ENCODE measurements at regions not wholly inside any gene's neighbourhood (a gene's known extent, or its start where the extent isn't known, plus 50 kb on each side); places are given as distances from the start of the nearest gene placed in this dataset.

DNA sequence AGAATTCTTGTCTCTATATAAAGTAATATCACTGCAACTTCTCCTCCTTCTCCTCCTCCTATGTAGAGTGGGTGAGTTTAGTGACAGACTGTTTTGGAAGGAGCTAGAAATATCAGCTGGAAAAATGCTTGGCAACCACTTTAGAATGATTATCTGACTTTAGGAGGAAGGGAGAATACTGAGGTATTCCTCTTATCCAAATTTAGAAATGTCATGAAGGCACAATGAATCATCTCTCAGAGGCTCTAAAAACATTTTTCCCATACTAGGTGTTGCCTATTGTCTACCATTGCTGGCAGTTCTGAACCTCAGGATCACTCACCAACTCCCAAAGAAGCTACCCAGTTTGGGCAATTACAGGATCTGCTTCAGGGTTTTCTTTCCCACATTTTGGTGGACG is 306.6 kb upstream of the ATP2B1 start:
- TF ChIP-seq POLR2A (IDR thresholded peaks at IDR 0.05), result no peak
- TF ChIP-seq, protein P1, sequence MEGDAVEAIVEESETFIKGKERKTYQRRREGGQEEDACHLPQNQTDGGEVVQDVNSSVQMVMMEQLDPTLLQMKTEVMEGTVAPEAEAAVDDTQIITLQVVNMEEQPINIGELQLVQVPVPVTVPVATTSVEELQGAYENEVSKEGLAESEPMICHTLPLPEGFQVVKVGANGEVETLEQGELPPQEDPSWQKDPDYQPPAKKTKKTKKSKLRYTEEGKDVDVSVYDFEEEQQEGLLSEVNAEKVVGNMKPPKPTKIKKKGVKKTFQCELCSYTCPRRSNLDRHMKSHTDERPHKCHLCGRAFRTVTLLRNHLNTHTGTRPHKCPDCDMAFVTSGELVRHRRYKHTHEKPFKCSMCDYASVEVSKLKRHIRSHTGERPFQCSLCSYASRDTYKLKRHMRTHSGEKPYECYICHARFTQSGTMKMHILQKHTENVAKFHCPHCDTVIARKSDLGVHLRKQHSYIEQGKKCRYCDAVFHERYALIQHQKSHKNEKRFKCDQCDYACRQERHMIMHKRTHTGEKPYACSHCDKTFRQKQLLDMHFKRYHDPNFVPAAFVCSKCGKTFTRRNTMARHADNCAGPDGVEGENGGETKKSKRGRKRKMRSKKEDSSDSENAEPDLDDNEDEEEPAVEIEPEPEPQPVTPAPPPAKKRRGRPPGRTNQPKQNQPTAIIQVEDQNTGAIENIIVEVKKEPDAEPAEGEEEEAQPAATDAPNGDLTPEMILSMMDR (IDR thresholded peaks at IDR 0.05), result no peak
- TF ChIP-seq POLR2AphosphoS5 (IDR thresholded peaks at IDR 0.05), result no peak
- TF ChIP-seq EP300 (IDR thresholded peaks at IDR 0.05), result no peak

Data from stomach (tissue), 4 donors.